IgD-negative memory B cell (primary cell): ENCODE measurements at regions not wholly inside any gene's neighbourhood (a gene's known extent, or its start where the extent isn't known, plus 50 kb on each side); places are given as distances from the start of the nearest gene placed in this dataset.

Experiments
- H3K27ac Mint-ChIP-seq, 3 donors: one replicate each; pipeline ENCODE4 v1.8.0; 2020 to 2022; ENCODE audit warnings: mild to moderate bottlenecking in 3 of 3, mixed read lengths in 3 of 3, moderate library complexity in 1 of 3
- H3K27me3 Mint-ChIP-seq: one replicate; pipeline ENCODE4 v1.8.0; 2021; ENCODE audit warnings: mixed read lengths
- H3K36me3 Mint-ChIP-seq: one replicate; pipeline ENCODE4 v1.8.0; 2020; ENCODE audit warnings: mild to moderate bottlenecking, mixed read lengths
- H3K4me1 Mint-ChIP-seq, 3 donors: one replicate each; pipeline ENCODE4 v1.8.0; 2020 to 2022; ENCODE audit warnings: mixed read lengths in 3 of 3, mild to moderate bottlenecking in 1 of 3
- H3K4me3 Mint-ChIP-seq, 4 donors: one replicate each; pipeline ENCODE4 v1.8.0; 2020 to 2022; ENCODE audit warnings: mild to moderate bottlenecking in 4 of 4, mixed read lengths in 4 of 4, moderate library complexity in 3 of 4
- H3K9me3 Mint-ChIP-seq, 3 donors: one replicate each; pipeline ENCODE4 v1.8.0; 2020 to 2021; ENCODE audit warnings: mixed read lengths in 3 of 3, mild to moderate bottlenecking in 1 of 3

- Mint-ChIP-seq H3K9me3 (peaks cover 13 to 19% (median 15%) of the 10 kb centered on the region in 3 donors), H3K4me1 (no peaks in the 10 kb centered on the region), H3K4me3 (no peak overlapping the region), H3K36me3 (no peaks in the 10 kb centered on the region), H3K27me3 (no peaks in the 10 kb centered on the region), H3K27ac (no peak overlapping the region)
Measured at GRCh38 chr15:97114900-97115760, 784.6 kb downstream of the NR2F2 start.

- peaks cover 13 to 19% (median 13%) of the 10 kb centered on the region in 3 donors for H3K9me3 Mint-ChIP-seq
- no peak overlapping the region for H3K27ac Mint-ChIP-seq
- no peaks in the 10 kb centered on the region for H3K27me3 Mint-ChIP-seq
- H3K4me3 Mint-ChIP-seq = no peak overlapping the region
- no peaks in the 10 kb centered on the region for H3K4me1 Mint-ChIP-seq
- no peaks in the 10 kb centered on the region for H3K36me3 Mint-ChIP-seq
Measured at GRCh38 chr15:97115761-97116070, 785.2 kb downstream of the NR2F2 start.

- peaks cover 3 to 6% (median 6%) of the 10 kb centered on the region in 3 donors for H3K9me3 Mint-ChIP-seq
- no peaks in the 10 kb centered on the region for H3K36me3 Mint-ChIP-seq
- H3K4me3 Mint-ChIP-seq = no peak overlapping the region
- H3K4me1 Mint-ChIP-seq = no peaks in the 10 kb centered on the region
- no peaks in the 10 kb centered on the region for H3K27me3 Mint-ChIP-seq
- no peak overlapping the region for H3K27ac Mint-ChIP-seq
Measured at GRCh38 chr15:97124790-97125189, 794.3 kb downstream of the NR2F2 start.

- H3K36me3 Mint-ChIP-seq = peaks cover 3% of the 10 kb centered on the region
- peaks cover 0 to 6% (median 6%) of the 10 kb centered on the region in 3 donors for H3K9me3 Mint-ChIP-seq
- H3K27me3 Mint-ChIP-seq = no peaks in the 10 kb centered on the region
- H3K27ac Mint-ChIP-seq = no peak overlapping the region
- H3K4me3 Mint-ChIP-seq = no peak overlapping the region
- H3K4me1 Mint-ChIP-seq = no peaks in the 10 kb centered on the region
Measured at GRCh38 chr15:97126553-97127233, 796.2 kb downstream of the NR2F2 start.

GRCh38 chr15:97129674-97130073 is 799.2 kb downstream of the NR2F2 start:
- peaks cover 3% of the 10 kb centered on the region for H3K36me3 Mint-ChIP-seq
- H3K27me3 Mint-ChIP-seq = no peaks in the 10 kb centered on the region
- peaks cover 6 to 18% (median 10%) of the 10 kb centered on the region in 3 donors for H3K9me3 Mint-ChIP-seq
- no peak overlapping the region for H3K27ac Mint-ChIP-seq
- no peaks in the 10 kb centered on the region for H3K4me1 Mint-ChIP-seq
- H3K4me3 Mint-ChIP-seq = no peak overlapping the region

GRCh38 chr15:97140216-97140615 is 809.7 kb downstream of the NR2F2 start:
- Mint-ChIP-seq H3K27me3 (no peaks in the 10 kb centered on the region), H3K27ac (no peak overlapping the region), H3K4me3 (no peak overlapping the region), H3K36me3 (no peaks in the 10 kb centered on the region), H3K9me3 (peaks cover under 1 to 10% (median 4%) of the 10 kb centered on the region in 3 donors), H3K4me1 (no peaks in the 10 kb centered on the region)

- H3K36me3 Mint-ChIP-seq = no peaks in the 10 kb centered on the region
- H3K4me1 Mint-ChIP-seq = no peaks in the 10 kb centered on the region
- H3K27me3 Mint-ChIP-seq = no peaks in the 10 kb centered on the region
Measured at GRCh38 chr15:97141360-97141759, 810.9 kb downstream of the NR2F2 start.

GRCh38 chr15:97141871-97142270 is 811.4 kb downstream of the NR2F2 start:
- Mint-ChIP-seq H3K36me3 (no peaks in the 10 kb centered on the region), H3K9me3 (peaks cover 1 to 8% (median 4%) of the 10 kb centered on the region in 3 donors), H3K4me3 (no peak overlapping the region), H3K27me3 (no peaks in the 10 kb centered on the region), H3K27ac (no peak overlapping the region), H3K4me1 (no peaks in the 10 kb centered on the region)

More at GRCh38 chr15:97141360-97141759, 810.9 kb downstream of the NR2F2 start:
- H3K4me3 Mint-ChIP-seq = no peak overlapping the region
- peaks cover 1 to 8% (median 4%) of the 10 kb centered on the region in 3 donors for H3K9me3 Mint-ChIP-seq
- no peak overlapping the region for H3K27ac Mint-ChIP-seq

- Mint-ChIP-seq H3K9me3 (peaks cover 1 to 8% (median 4%) of the 10 kb centered on the region in 3 donors), H3K4me3 (no peak overlapping the region), H3K27me3 (no peaks in the 10 kb centered on the region), H3K36me3 (no peaks in the 10 kb centered on the region), H3K27ac (no peak overlapping the region), H3K4me1 (no peaks in the 10 kb centered on the region)
Measured at GRCh38 chr15:97143592-97144376, 813.3 kb downstream of the NR2F2 start.

GRCh38 chr15:97144377-97144711 is 813.8 kb downstream of the NR2F2 start:
- Mint-ChIP-seq H3K9me3 (peaks cover 1 to 5% (median 4%) of the 10 kb centered on the region in 3 donors), H3K4me1 (no peaks in the 10 kb centered on the region), H3K27ac (no peak overlapping the region)

GRCh38 chr15:97146929-97147870 is 813.3 kb upstream of the ARRDC4 start:
- H3K4me3 Mint-ChIP-seq = no peak overlapping the region

More at GRCh38 chr15:97144377-97144711, 813.8 kb downstream of the NR2F2 start:
- Mint-ChIP-seq H3K27me3 (no peaks in the 10 kb centered on the region), H3K36me3 (no peaks in the 10 kb centered on the region), H3K4me3 (no peak overlapping the region)

GRCh38 chr15:97153356-97153965 is 807.0 kb upstream of the ARRDC4 start:
- Mint-ChIP-seq H3K27ac (no peak overlapping the region), H3K9me3 (peaks cover 2 to 9% (median 7%) of the 10 kb centered on the region in 3 donors), H3K4me3 (no peak overlapping the region), H3K4me1 (no peaks in the 10 kb centered on the region), H3K27me3 (no peaks in the 10 kb centered on the region), H3K36me3 (no peaks in the 10 kb centered on the region)

More at GRCh38 chr15:97146929-97147870, 813.3 kb upstream of the ARRDC4 start:
- Mint-ChIP-seq H3K27ac (no peak overlapping the region), H3K9me3 (peaks cover 5 to 9% (median 8%) of the 10 kb centered on the region in 3 donors), H3K27me3 (no peaks in the 10 kb centered on the region), H3K36me3 (no peaks in the 10 kb centered on the region), H3K4me1 (no peaks in the 10 kb centered on the region)

- Mint-ChIP-seq H3K9me3 (peaks cover under 1 to 8% (median 4%) of the 10 kb centered on the region in 3 donors), H3K27ac (no peak overlapping the region), H3K4me1 (no peaks in the 10 kb centered on the region), H3K36me3 (no peaks in the 10 kb centered on the region), H3K27me3 (no peaks in the 10 kb centered on the region), H3K4me3 (no peak overlapping the region)
Measured at GRCh38 chr15:97156739-97157265, 803.7 kb upstream of the ARRDC4 start.
